Natural killer cell (primary cell): ENCODE measurements at regions not wholly inside any gene's neighbourhood (a gene's known extent, or its start where the extent isn't known, plus 50 kb on each side); places are given as distances from the start of the nearest gene placed in this dataset.
"Not testable (repeated sequence)": the region's sequence is repeated elsewhere in the genome, so short reads cannot be mapped to it uniquely, and the experiment has no call there.

Source experiments
- ATAC-seq, 3 donors: fragments of 150-1000 bp in 2 of 3; fragments of 200-7000 bp in 1 of 3; cut with Tn5 transposase; 1 replicate in 1 of 3; 2 replicates in 2 of 3; pipeline ENCODE4 v1.10.0; 2021; ENCODE audit warnings: mild to moderate bottlenecking in 2 of 3, moderate library complexity in 2 of 3
- DNase-seq, 2 donors: peaks; one replicate each; pipeline versions ENCODE4 v3.0.0 to v3.0.0-alpha.2; 2013 to 2021; ENCODE audit warnings: mixed read lengths in 1 of 2
- H3K27ac ChIP-seq: one replicate; pipeline ENCODE4 v1.5.1; 2013; ENCODE audit warnings: mild to moderate bottlenecking, low read length
- H3K27me3 ChIP-seq: one replicate; pipeline ENCODE4 v1.6.1; 2013; ENCODE audit warnings: low read length; ENCODE audit not compliant: control insufficient read depth, insufficient read depth
- H3K36me3 ChIP-seq: one replicate; pipeline ENCODE4 v1.6.1; 2013; ENCODE audit warnings: low read length; ENCODE audit not compliant: control insufficient read depth, insufficient read depth
- H3K4me1 ChIP-seq: one replicate; pipeline ENCODE4 v1.6.1; 2013; ENCODE audit warnings: low read length; ENCODE audit not compliant: control insufficient read depth, insufficient read depth
- H3K4me3 ChIP-seq: one replicate; pipeline ENCODE4 v1.5.1; 2013; ENCODE audit warnings: low read length
- H3K9me3 ChIP-seq: one replicate; pipeline ENCODE4 v1.6.1; 2013; ENCODE audit warnings: low read length; ENCODE audit not compliant: control insufficient read depth, insufficient read depth
- H3K27ac Mint-ChIP-seq, 2 donors: one replicate each; pipeline ENCODE4 v1.8.0; 2022; ENCODE audit warnings: mild to moderate bottlenecking in 2 of 2, mixed read lengths in 2 of 2, moderate library complexity in 1 of 2
- H3K27me3 Mint-ChIP-seq, 2 donors: one replicate each; pipeline ENCODE4 v1.8.0; 2022; ENCODE audit warnings: low read depth in 2 of 2, mixed read lengths in 2 of 2
- H3K36me3 Mint-ChIP-seq: one replicate; pipeline ENCODE4 v1.8.0; 2022; ENCODE audit warnings: mixed read lengths
- H3K4me1 Mint-ChIP-seq, 2 donors: one replicate each; pipeline ENCODE4 v1.8.0; 2022; ENCODE audit warnings: mixed read lengths in 2 of 2
- H3K4me3 Mint-ChIP-seq: one replicate; pipeline ENCODE4 v1.8.0; 2022; ENCODE audit warnings: mild to moderate bottlenecking, moderate library complexity, mixed read lengths
- H3K9me3 Mint-ChIP-seq, 2 donors: one replicate each; pipeline ENCODE4 v1.8.0; 2022; ENCODE audit warnings: mixed read lengths in 2 of 2
- CTCF ChIP-seq: fragments of 200-600 bp; IDR thresholded peaks from one replicate; pipeline ENCODE4 v1.8.0; 2022; ENCODE audit warnings: antibody characterized with exemption
- WGBS: methylation state at CpG from one replicate; pipeline ENCODE4 v1.1.7; 2013; ENCODE audit warnings: missing lambda C conversion rate; ENCODE audit not compliant: insufficient coverage; 5-methylcytosine and 5-hydroxymethylcytosine counted together
- intact Hi-C: fragments of 100-400 bp; cut with micrococcal nuclease; formaldehyde crosslinking; loops from one replicate; pipeline ENCODE4 v1.14.2; 2022

- WGBS = 95% methylated on average over 3 of the region's 3 CpGs
- no peak overlapping the region for H3K27ac Mint-ChIP-seq
- Histone ChIP-seq H3K4me1 (no peaks in the 10 kb centered on the region), H3K9me3 (peaks cover 5% of the 10 kb centered on the region), H3K36me3 (no peaks in the 10 kb centered on the region), H3K27me3 (no peaks in the 10 kb centered on the region), H3K4me3 (no peak overlapping the region), H3K27ac (no peak overlapping the region)
- no peak for DNase-seq
- no peaks in the 10 kb centered on the region for H3K4me1 Mint-ChIP-seq
- peaks cover 2 to 9% of the 10 kb centered on the region in 2 donors for H3K9me3 Mint-ChIP-seq
- H3K36me3 Mint-ChIP-seq = no peaks in the 10 kb centered on the region
- TF ChIP-seq CTCF = no peak
- H3K4me3 Mint-ChIP-seq = no peak overlapping the region
- intact Hi-C loops = no loop called here
- ATAC-seq = no peak
- H3K27me3 Mint-ChIP-seq = no peaks in the 10 kb centered on the region
These were observed 657.9 kb downstream of the TAF11L14 start for GRCh38 chr5:18292146-18292545.

GRCh38 chr5:18295696-18296095, 661.4 kb downstream of the TAF11L14 start:
- ATAC-seq, H3K27me3 Mint-ChIP-seq, DNase-seq, H3K9me3 ChIP-seq, H3K4me3 ChIP-seq, H3K4me3 Mint-ChIP-seq, H3K27ac ChIP-seq, H3K4me1 Mint-ChIP-seq, H3K9me3 Mint-ChIP-seq, H3K27me3 ChIP-seq, H3K36me3 Mint-ChIP-seq, H3K36me3 ChIP-seq, intact Hi-C loops, H3K4me1 ChIP-seq, H3K27ac Mint-ChIP-seq: not testable (repeated sequence)
- WGBS = 100% methylated on average over 2 of the region's 3 CpGs

- Histone ChIP-seq H3K4me1 (no peaks in the 10 kb centered on the region), H3K27me3 (no peaks in the 10 kb centered on the region), H3K27ac (no peak overlapping the region), H3K36me3 (no peaks in the 10 kb centered on the region), H3K4me3 (no peak overlapping the region), H3K9me3 (peaks cover 5% of the 10 kb centered on the region)
- peaks cover 3 to 11% of the 10 kb centered on the region in 2 donors for H3K9me3 Mint-ChIP-seq
- no peaks in the 10 kb centered on the region for H3K27me3 Mint-ChIP-seq
- no peak overlapping the region for H3K4me3 Mint-ChIP-seq
- H3K36me3 Mint-ChIP-seq = no peaks in the 10 kb centered on the region
- intact Hi-C loops = no loop called here
- ATAC-seq = no peak
- no peak overlapping the region for H3K27ac Mint-ChIP-seq
- no peak for DNase-seq
- no peak for TF ChIP-seq CTCF
- H3K4me1 Mint-ChIP-seq = no peaks in the 10 kb centered on the region
These were observed 664.9 kb downstream of the TAF11L14 start for GRCh38 chr5:18299166-18299565.

GRCh38 chr5:18305288-18305924, 671.1 kb downstream of the TAF11L14 start:
- H3K9me3 ChIP-seq = no peaks in the 10 kb centered on the region
- H3K27me3 Mint-ChIP-seq = no peaks in the 10 kb centered on the region
- DNase-seq (no peak), ATAC-seq (no peak)
- H3K4me1 Mint-ChIP-seq = no peaks in the 10 kb centered on the region
- no peak overlapping the region for H3K4me3 ChIP-seq
- H3K36me3 Mint-ChIP-seq = no peaks in the 10 kb centered on the region
- H3K4me1 ChIP-seq = no peaks in the 10 kb centered on the region
- intact Hi-C loops = no loop called here
- H3K27ac ChIP-seq = no peak overlapping the region
- 84% methylated on average over 7 of the region's 8 CpGs for WGBS
- H3K4me3 Mint-ChIP-seq = no peak overlapping the region
- H3K9me3 Mint-ChIP-seq = peaks cover 3 to 5% of the 10 kb centered on the region in 2 donors
- no peak for TF ChIP-seq CTCF
- H3K27me3 ChIP-seq = no peaks in the 10 kb centered on the region
- H3K36me3 ChIP-seq = no peaks in the 10 kb centered on the region
- H3K27ac Mint-ChIP-seq = no peak overlapping the region
